ENCODE measurements at regions not wholly inside any gene's neighbourhood (a gene's known extent, or its start where the extent isn't known, plus 50 kb on each side); places are given as distances from the start of the nearest gene placed in this dataset.

- DNase-seq: no peak
Measured at GRCh38 chr11:114876234-114876633, 197.9 kb downstream of the NXPE2 start.

GRCh38 chr11:114877976-114878375, 199.6 kb downstream of the NXPE2 start:
- no peak for DNase-seq

DNA sequence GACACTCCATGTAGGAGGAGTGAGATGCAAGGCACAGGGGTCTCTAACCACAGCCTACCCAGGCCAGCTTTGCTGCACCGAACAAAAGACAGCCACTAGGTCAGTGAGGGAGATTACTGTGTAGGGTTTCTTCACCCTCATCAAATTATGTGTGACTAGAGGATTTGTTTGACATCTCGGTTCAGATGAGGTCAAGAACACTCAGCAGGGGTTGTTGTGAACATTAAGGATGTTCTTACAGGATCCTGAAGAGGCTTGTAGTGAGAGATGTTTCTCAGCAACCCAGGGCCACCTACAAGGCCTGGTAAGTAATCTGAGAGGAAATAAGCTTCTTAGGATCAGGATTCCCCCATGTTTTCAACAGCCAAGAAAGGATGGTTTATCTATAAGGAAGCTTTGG, 202.1 kb downstream of the NXPE2 start:
- peak in 1 of 2 donors; percentile 10 for DNase-seq

- DNase-seq: no peak
Measured at GRCh38 chr11:114883472-114883871, 205.1 kb downstream of the NXPE2 start.

DNA sequence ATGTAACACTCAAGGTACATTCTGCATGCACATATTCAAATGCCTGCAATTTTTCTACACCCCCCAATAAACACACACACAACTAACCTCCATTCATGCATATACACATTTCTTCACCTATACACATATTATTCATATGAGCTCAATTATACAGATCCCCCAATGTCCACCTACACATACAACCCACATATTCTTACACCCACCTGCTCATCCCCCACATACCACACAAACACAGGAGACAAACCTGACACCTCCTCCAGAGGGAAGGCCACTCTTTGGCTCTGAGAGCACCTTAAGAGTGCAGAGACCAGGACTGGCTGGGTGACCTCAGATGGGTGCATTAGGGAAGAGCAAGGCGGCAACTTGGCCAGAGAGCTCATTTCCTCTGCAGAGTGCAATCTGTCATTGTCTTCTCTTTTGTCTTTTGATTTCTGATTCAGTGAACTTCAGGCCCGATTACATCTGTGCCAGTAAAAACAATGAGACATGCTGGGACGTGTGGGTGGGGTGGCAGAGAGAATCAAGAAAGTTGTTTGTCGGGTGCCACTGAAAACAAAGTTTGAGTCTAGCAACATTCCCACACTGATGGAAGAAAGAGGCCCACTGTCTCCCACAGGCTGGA, 208.4 kb downstream of the NXPE2 start:
- no peak for DNase-seq

GRCh38 chr11:114889594-114890011, 211.3 kb downstream of the NXPE2 start:
- no peak for DNase-seq

DNA sequence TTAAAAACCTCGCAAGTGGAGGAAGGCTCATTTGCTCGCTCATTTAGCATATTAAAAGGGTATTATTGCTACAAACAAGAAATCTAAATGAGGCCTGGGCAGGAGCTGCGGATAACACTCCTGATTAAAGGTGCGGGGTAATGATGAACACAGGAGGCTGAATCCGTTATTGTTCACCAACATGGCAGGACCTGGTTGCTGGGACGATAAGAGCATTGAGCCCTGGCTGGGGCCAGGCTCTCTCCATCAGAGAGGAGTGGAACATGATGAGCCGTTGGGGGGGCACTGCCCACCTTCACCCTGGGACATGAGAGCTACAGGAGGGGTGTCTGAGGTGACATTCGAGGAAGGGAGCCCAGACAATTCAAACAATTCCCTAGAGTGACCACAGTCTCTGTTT, 211.7 kb downstream of the NXPE2 start:
- DNase-seq: no peak

- no peak for DNase-seq
Measured at GRCh38 chr11:114891911-114892310, 213.6 kb downstream of the NXPE2 start.

DNA sequence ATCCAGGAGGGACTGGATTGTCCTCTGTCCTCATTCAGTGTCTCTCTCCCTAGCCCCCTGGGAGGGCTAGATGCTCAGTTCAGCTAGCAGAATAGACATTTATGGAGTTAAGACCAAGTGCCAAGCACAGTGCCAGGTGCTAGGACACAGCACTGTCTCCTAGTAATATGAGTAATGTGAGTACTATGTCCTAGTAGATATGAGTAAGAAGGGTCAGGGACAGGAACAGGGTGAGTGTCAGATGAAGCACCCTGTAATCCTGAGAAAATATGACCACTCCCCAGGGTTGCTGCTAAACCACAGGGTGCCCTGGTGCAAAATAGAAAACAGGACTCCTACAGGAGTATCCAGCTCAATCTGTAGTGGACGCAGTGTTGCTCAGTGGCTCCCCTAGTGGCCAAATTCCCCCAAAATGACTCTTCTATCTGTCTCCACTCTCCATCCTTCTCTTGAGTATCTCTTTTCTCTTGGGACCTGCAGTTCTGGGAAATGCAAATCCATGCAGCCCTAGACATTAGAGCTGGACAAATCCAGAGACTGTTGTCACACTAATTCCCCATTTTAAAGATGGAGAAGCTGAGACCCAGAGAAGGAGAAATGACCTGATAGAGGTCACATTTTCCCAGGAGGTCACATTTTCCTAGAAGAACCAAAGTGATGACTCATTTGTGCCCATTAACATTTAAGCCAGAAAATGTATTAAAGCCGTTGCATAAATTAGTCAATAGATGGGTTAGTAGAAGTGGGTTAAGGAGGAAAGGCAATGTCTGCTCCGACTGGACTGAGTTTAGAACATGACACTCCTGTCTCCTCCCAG, 214.3 kb downstream of the NXPE2 start:
- DNase-seq: no peak

GRCh38 chr11:114893329-114893728, 215.0 kb downstream of the NXPE2 start:
- no peak for DNase-seq

- no peak for DNase-seq
Measured at GRCh38 chr11:114896594-114896993, 218.3 kb downstream of the NXPE2 start.

DNA sequence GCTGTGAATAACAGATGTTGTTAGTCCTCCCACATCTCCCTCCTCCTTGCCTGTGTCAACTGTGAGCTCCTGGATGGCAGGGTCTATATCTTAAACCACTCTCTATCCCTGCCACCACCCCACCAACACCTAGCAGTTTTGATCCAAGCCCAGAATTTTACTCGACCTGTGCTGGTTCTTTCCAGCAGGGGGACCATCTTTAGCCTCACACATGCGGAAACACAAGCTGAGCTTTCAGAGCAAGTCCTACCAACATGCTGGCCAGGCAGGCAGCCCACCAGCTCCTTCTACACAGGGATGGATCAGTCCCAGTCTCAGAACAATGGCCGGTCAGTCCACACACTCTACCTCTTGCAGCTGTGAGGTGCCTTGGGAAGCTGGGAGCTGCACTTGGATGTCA, 231.5 kb downstream of the NXPE2 start:
- no peak for DNase-seq

DNA sequence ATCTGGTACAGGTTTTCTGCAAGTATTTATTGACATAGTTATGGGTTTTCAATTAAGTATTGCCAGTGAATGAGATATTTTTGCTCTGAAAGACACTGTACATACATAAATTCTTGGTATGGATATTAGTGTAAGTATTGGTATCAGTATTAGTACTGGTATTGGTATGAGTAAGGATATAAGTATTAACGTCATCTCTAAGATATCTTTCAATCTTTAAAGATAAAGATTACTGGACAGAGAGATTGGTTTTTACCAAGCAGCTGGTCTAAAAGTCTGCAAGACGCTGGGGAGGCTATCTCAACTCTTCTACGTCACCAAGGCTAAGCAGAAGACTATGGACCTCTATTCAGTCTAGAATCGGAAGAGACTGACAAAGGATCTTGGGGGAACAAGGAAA, 234.5 kb downstream of the NXPE2 start:
- no peak for DNase-seq

GRCh38 chr11:114914231-114915005, 236.1 kb downstream of the NXPE2 start:
- DNase-seq: no peak

DNA sequence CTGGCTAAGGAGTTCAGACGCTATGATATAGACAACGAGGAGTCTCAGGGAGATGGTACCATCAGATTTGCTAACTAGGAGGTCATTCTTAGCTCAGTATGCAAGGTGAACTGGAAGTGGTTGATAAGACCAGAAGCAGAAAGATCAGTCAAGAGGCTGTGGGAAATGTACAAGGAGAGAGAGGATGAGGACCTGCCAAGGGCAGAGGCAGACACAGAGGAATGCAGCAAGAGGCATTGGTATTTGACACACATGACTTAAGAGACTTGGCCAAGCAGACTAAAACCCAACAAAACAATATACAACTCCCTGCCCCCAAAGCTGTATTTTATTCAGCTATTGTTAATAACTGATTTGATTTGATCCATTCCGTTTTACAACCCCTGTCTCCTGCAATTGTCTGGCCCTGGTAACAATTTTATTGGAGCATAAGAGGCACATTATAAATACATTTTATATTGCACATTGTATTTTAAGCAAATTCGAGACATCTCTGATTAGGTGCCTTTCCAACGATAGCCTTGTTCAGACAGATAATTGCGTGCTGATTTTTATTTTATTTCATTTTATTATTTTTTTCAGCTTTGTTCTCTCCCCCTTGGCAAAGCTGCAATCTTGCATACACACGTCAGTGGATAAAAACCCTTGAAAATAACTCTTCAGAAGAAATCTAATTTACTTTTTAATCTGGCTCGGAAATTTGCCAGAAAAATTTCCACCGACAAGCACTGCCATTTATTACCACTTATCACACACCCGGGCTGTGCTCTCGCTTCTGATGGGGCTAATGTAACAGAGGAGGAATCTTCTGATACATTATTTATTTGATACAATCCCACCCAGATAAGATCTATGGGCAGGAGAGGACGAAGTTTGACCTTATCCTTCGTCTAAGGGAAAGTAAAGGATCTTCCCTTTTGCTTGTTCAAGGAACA, 237.8 kb downstream of the NXPE2 start:
- peak; percentile 46 to 49 for DNase-seq

GRCh38 chr11:114918286-114918685, 240.0 kb downstream of the NXPE2 start:
- peak; percentile 29 to 48 for DNase-seq

GRCh38 chr11:114921697-114922096, 243.4 kb downstream of the NXPE2 start:
- DNase-seq: no peak

GRCh38 chr11:114924042-114924441, 245.7 kb downstream of the NXPE2 start:
- no peak for DNase-seq

DNA sequence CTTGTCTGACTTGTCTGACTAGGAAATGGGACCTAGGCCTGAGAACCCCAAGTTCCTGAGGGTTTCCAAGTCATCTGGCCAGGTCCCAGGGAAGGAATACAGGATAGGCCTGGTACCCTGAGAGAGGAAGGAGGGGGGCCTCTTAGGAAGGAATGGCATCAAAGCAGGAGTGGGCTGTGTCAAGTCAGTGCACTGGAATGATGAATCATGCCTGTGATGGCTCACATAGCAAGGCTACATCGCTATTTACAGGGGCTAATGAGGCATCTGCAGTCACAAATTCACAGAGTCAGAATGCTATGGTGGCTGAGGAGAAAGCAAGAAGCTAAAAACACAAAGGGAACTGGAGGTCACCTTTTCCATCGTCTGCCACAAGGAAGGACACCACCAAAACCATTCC, 247.3 kb downstream of the NXPE2 start:
- no peak for DNase-seq

- no peak for DNase-seq
Measured at GRCh38 chr11:114928260-114928870, 250.0 kb downstream of the NXPE2 start.

GRCh38 chr11:114929351-114930000, 251.1 kb downstream of the NXPE2 start:
- DNase-seq: no peak

Measured in right lung (tissue), 2 donors.